ENCODE measurements at regions not wholly inside any gene's neighbourhood (a gene's known extent, or its start where the extent isn't known, plus 50 kb on each side); places are given as distances from the start of the nearest gene placed in this dataset.

GRCh38 chr11:35077709-35078469 lies 61.1 kb upstream of the CD44 start:
- H3K4me3 ChIP-seq (ENCODE audit: low read length): no peak overlapping the region
- no peak overlapping the region for H3K27ac ChIP-seq (ENCODE audit: low read length)
- H3K9me3 ChIP-seq (ENCODE audit: control insufficient read depth, low read depth, low read length): no peaks in the 10 kb centered on the region
- no peak for DNase-seq
- H3K27me3 ChIP-seq (ENCODE audit: control insufficient read depth, insufficient read depth, low read length): no peaks in the 10 kb centered on the region
- no CpG with 5 or more reads among the region's 5 CpGs for WGBS (ENCODE audit: insufficient coverage, low lambda C conversion rate)
- no peaks in the 10 kb centered on the region for H3K4me1 ChIP-seq (ENCODE audit: control insufficient read depth, insufficient read depth, low read length)
- H3K36me3 ChIP-seq (ENCODE audit: control insufficient read depth, insufficient read depth, low read length): no peaks in the 10 kb centered on the region

DNA sequence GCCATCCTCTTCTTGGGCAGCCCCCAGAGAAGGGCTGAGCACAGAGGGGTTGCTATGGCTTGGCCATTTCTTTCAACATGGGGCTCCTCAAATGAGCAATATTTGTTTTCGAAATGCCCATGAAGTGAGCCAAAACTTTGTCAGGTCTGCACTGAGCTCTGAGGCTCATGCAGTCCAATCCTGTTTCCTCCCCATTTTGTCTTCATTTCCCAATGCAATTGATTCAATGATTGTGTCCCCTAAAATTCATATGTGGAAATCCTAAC lies 60.6 kb upstream of the CD44 start:
- peaks cover 2% of the 10 kb centered on the region for H3K4me1 ChIP-seq (ENCODE audit: control insufficient read depth, insufficient read depth, low read length)
- no peak overlapping the region for H3K27ac ChIP-seq (ENCODE audit: low read length)
- 100% methylated on average over 1 of the region's 1 CpG for WGBS (ENCODE audit: insufficient coverage, low lambda C conversion rate)
- no peaks in the 10 kb centered on the region for H3K27me3 ChIP-seq (ENCODE audit: control insufficient read depth, insufficient read depth, low read length)
- no peak overlapping the region for H3K4me3 ChIP-seq (ENCODE audit: low read length)
- no peaks in the 10 kb centered on the region for H3K9me3 ChIP-seq (ENCODE audit: control insufficient read depth, low read depth, low read length)
- DNase-seq: no peak
- no peaks in the 10 kb centered on the region for H3K36me3 ChIP-seq (ENCODE audit: control insufficient read depth, insufficient read depth, low read length)

- no peak for DNase-seq
- no peaks in the 10 kb centered on the region for H3K27me3 ChIP-seq (ENCODE audit: control insufficient read depth, insufficient read depth, low read length)
- H3K36me3 ChIP-seq (ENCODE audit: control insufficient read depth, insufficient read depth, low read length): no peaks in the 10 kb centered on the region
- no peak overlapping the region for H3K27ac ChIP-seq (ENCODE audit: low read length)
- H3K4me1 ChIP-seq (ENCODE audit: control insufficient read depth, insufficient read depth, low read length): peaks cover 4% of the 10 kb centered on the region
- no peaks in the 10 kb centered on the region for H3K9me3 ChIP-seq (ENCODE audit: control insufficient read depth, low read depth, low read length)
- no peak overlapping the region for H3K4me3 ChIP-seq (ENCODE audit: low read length)
- WGBS (ENCODE audit: insufficient coverage, low lambda C conversion rate): 100% methylated on average over 1 of the region's 4 CpGs
These were observed 59.4 kb upstream of the CD44 start for GRCh38 chr11:35079611-35080010.

- H3K4me1 ChIP-seq (ENCODE audit: control insufficient read depth, insufficient read depth, low read length): peaks cover 4% of the 10 kb centered on the region
- no peaks in the 10 kb centered on the region for H3K9me3 ChIP-seq (ENCODE audit: control insufficient read depth, low read depth, low read length)
- peak; percentile 23 to 32 for DNase-seq
- no CpG with 5 or more reads among the region's 15 CpGs for WGBS (ENCODE audit: insufficient coverage, low lambda C conversion rate)
- no peak overlapping the region for H3K4me3 ChIP-seq (ENCODE audit: low read length)
- H3K27ac ChIP-seq (ENCODE audit: low read length): peak overlapping the region; percentile 37
- no peaks in the 10 kb centered on the region for H3K36me3 ChIP-seq (ENCODE audit: control insufficient read depth, insufficient read depth, low read length)
- H3K27me3 ChIP-seq (ENCODE audit: control insufficient read depth, insufficient read depth, low read length): no peaks in the 10 kb centered on the region
These were observed 56.4 kb upstream of the CD44 start for GRCh38 chr11:35082321-35083180.

DNA sequence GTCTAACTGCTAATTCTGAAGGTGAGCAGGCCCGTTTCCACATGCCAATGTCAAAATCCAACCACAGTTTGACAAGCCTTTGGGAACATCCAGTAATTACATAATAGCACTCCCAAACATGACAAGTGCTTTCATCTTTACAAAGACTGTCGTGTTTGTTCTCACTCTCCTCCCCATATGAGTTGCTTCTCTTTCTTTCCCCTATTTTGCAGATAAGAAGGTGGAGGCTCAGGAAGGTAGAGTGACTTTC lies 55.9 kb upstream of the CD44 start:
- Histone ChIP-seq H3K9me3 (ENCODE audit: control insufficient read depth, low read depth, low read length) (no peaks in the 10 kb centered on the region), H3K36me3 (ENCODE audit: control insufficient read depth, insufficient read depth, low read length) (no peaks in the 10 kb centered on the region), H3K27ac (ENCODE audit: low read length) (peak overlapping the region; percentile 37), H3K27me3 (ENCODE audit: control insufficient read depth, insufficient read depth, low read length) (no peaks in the 10 kb centered on the region), H3K4me3 (ENCODE audit: low read length) (no peak overlapping the region), H3K4me1 (ENCODE audit: control insufficient read depth, insufficient read depth, low read length) (peaks cover 4% of the 10 kb centered on the region)
- DNase-seq: no peak
- 100% methylated on average over 1 of the region's 2 CpGs for WGBS (ENCODE audit: insufficient coverage, low lambda C conversion rate)

DNA sequence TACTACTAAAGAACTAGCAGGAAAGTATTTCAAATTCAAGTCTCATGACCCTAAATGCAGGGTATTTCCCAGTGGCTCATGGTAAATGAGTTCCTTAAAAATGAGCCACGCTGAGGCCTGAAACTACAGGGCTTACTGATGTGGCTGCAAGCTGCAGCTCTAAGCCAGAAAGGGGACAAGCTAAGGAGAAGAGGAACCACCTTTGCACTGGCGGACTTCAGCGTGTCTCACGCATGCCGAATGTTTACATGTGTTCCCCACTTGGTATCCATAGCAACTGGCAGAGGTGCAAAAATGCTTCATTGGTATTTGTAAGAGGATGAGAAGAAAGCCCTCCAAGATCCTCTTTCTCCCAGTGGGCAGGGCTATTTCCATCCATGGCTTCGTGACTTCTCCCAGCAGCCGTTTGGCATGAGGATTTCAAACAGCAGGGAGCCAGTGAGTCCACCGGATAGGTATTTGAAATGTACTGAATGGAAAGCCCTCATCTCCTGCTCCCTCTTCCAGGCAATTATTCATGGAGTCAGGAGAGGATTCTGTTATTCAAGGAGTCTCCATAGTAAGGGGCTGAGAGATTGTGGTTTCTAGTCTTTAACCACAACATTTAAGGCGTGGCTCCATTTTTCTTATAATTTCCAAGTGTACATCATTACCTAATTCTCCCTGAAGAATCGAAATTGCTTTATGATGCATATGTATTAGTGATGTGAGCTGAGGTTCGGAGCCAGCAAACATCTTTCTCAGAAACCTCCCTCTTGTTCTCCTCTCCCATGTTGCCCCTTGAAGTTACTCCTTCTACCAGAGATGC lies 55.3 kb upstream of the CD44 start:
- Histone ChIP-seq H3K36me3 (ENCODE audit: control insufficient read depth, insufficient read depth, low read length) (no peaks in the 10 kb centered on the region), H3K27ac (ENCODE audit: low read length) (peak overlapping the region; percentile 53), H3K4me3 (ENCODE audit: low read length) (no peak overlapping the region), H3K4me1 (ENCODE audit: control insufficient read depth, insufficient read depth, low read length) (peaks cover 4% of the 10 kb centered on the region), H3K27me3 (ENCODE audit: control insufficient read depth, insufficient read depth, low read length) (no peaks in the 10 kb centered on the region), H3K9me3 (ENCODE audit: control insufficient read depth, low read depth, low read length) (no peaks in the 10 kb centered on the region)
- DNase-seq: peak; percentile 72 to 80
- WGBS (ENCODE audit: insufficient coverage, low lambda C conversion rate): no CpG with 5 or more reads among the region's 11 CpGs

DNA sequence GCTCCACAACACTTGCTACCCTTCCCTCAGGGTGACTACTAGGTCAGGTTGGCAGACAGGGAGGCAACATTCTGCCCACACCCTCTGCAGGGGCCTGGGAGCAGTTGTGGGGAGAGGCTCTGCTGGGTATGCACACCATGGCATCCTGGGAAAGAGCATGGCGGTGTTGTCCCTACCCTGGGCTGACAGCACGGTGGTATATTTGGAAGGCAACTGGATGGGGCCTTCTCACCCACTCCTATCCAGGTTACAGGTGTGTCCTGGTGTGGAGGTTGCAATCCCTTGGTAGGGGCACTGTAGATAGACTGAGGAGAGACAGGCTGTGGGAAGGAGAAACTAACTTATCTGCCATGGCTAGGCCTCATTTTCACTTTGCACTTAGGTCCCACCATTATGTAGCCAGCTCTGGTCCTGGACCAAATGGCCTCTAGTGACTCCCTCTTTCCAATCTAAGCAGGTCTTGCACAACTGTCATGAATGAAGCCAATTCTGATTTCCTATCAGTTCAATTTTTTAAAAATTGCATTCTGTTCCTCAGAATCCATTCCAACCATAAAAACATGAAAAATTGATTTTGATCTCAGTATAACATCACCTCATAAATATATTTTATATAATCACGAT lies 54.0 kb upstream of the CD44 start:
- Histone ChIP-seq H3K27me3 (ENCODE audit: control insufficient read depth, insufficient read depth, low read length) (no peaks in the 10 kb centered on the region), H3K9me3 (ENCODE audit: control insufficient read depth, low read depth, low read length) (no peaks in the 10 kb centered on the region), H3K4me3 (ENCODE audit: low read length) (no peak overlapping the region), H3K36me3 (ENCODE audit: control insufficient read depth, insufficient read depth, low read length) (no peaks in the 10 kb centered on the region), H3K4me1 (ENCODE audit: control insufficient read depth, insufficient read depth, low read length) (peaks cover 4% of the 10 kb centered on the region), H3K27ac (ENCODE audit: low read length) (no peak overlapping the region)
- no peak for DNase-seq
- 88% methylated on average over 1 of the region's 3 CpGs for WGBS (ENCODE audit: insufficient coverage, low lambda C conversion rate)

- peaks cover 4% of the 10 kb centered on the region for H3K4me1 ChIP-seq (ENCODE audit: control insufficient read depth, insufficient read depth, low read length)
- no peaks in the 10 kb centered on the region for H3K9me3 ChIP-seq (ENCODE audit: control insufficient read depth, low read depth, low read length)
- H3K4me3 ChIP-seq (ENCODE audit: low read length): no peak overlapping the region
- H3K27me3 ChIP-seq (ENCODE audit: control insufficient read depth, insufficient read depth, low read length): no peaks in the 10 kb centered on the region
- no peak for DNase-seq
- H3K36me3 ChIP-seq (ENCODE audit: control insufficient read depth, insufficient read depth, low read length): no peaks in the 10 kb centered on the region
- 86% methylated on average over 1 of the region's 4 CpGs for WGBS (ENCODE audit: insufficient coverage, low lambda C conversion rate)
- H3K27ac ChIP-seq (ENCODE audit: low read length): no peak overlapping the region
These were observed 53.3 kb upstream of the CD44 start for GRCh38 chr11:35085531-35086165.

GRCh38 chr11:35087648-35088047 lies 51.3 kb upstream of the CD44 start:
- Histone ChIP-seq H3K27ac (ENCODE audit: low read length) (no peak overlapping the region), H3K4me1 (ENCODE audit: control insufficient read depth, insufficient read depth, low read length) (peaks cover 4% of the 10 kb centered on the region)

DNA sequence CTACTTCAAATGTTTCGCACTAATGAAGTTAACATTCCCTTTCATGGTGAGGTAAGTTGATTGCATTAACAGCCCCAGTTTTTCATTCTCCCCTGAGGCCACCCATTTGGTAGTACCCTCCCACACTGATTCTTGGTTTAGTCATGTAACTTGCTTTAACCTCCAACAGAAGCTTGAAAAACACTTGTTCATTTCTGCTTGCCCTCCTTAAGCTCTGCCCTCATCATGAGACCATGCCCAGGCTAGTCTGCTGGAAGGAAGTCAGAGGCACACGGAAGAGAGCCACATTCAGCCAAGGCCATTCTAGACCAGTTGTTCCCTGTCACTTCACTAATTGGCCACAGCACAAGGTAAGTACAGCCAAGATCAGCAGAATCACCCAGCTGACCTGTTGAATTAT lies 50.7 kb upstream of the CD44 start:
- no peak for DNase-seq
- peaks cover 3% of the 10 kb centered on the region for H3K4me1 ChIP-seq (ENCODE audit: control insufficient read depth, insufficient read depth, low read length)
- H3K9me3 ChIP-seq (ENCODE audit: control insufficient read depth, low read depth, low read length): no peaks in the 10 kb centered on the region
- H3K27me3 ChIP-seq (ENCODE audit: control insufficient read depth, insufficient read depth, low read length): no peaks in the 10 kb centered on the region
- no peaks in the 10 kb centered on the region for H3K36me3 ChIP-seq (ENCODE audit: control insufficient read depth, insufficient read depth, low read length)
- no peak overlapping the region for H3K27ac ChIP-seq (ENCODE audit: low read length)
- no CpG with 5 or more reads among the region's 2 CpGs for WGBS (ENCODE audit: insufficient coverage, low lambda C conversion rate)
- H3K4me3 ChIP-seq (ENCODE audit: low read length): no peak overlapping the region

More at GRCh38 chr11:35087648-35088047, 51.3 kb upstream of the CD44 start:
- H3K36me3 ChIP-seq (ENCODE audit: control insufficient read depth, insufficient read depth, low read length): no peaks in the 10 kb centered on the region
- H3K4me3 ChIP-seq (ENCODE audit: low read length): no peak overlapping the region
- peak; percentile 22 to 32 for DNase-seq
- no peaks in the 10 kb centered on the region for H3K9me3 ChIP-seq (ENCODE audit: control insufficient read depth, low read depth, low read length)
- no CpG with 5 or more reads among the region's 1 CpG for WGBS (ENCODE audit: insufficient coverage, low lambda C conversion rate)
- no peaks in the 10 kb centered on the region for H3K27me3 ChIP-seq (ENCODE audit: control insufficient read depth, insufficient read depth, low read length)

Data from large intestine (tissue), 3 donors.